ENCODE measurements at regions not wholly inside any gene's neighbourhood (a gene's known extent, or its start where the extent isn't known, plus 50 kb on each side); places are given as distances from the start of the nearest gene placed in this dataset.

GRCh38 chr12:132389026-132389425, 59.6 kb upstream of the GALNT9 start:
- TF ChIP-seq CTCF (IDR thresholded peaks at IDR 0.05) (no peak), POLR2A (IDR thresholded peaks at IDR 0.05) (no peak)

All from body of pancreas (tissue), 4 donors.